ENCODE measurements at regions not wholly inside any gene's neighbourhood (a gene's known extent, or its start where the extent isn't known, plus 50 kb on each side); places are given as distances from the start of the nearest gene placed in this dataset.

GRCh38 chrX:118178450-118178849 lies 61.8 kb upstream of the KLHL13 start:
- Histone ChIP-seq H3K9ac (ENCODE audit: low read length in 3 of 3) (no peak overlapping the region), H3K4me1 (ENCODE audit: control insufficient read depth in 2 of 3, insufficient read depth in 2 of 3, low read depth in 1 of 3, low read length in 3 of 3) (no peaks in the 10 kb centered on the region), H3K36me3 (ENCODE audit: control insufficient read depth in 2 of 3, insufficient read depth in 3 of 3, low read length in 3 of 3) (no peaks in the 10 kb centered on the region), H3K27ac (ENCODE audit: low read depth in 2 of 2, low read length in 2 of 2) (peak overlapping the region in 1 of 2 donors; percentile 51), H3K9me3 (ENCODE audit: control insufficient read depth in 2 of 3, insufficient read depth in 1 of 3, low read length in 3 of 3) (no peaks in the 10 kb centered on the region), H3K27me3 (ENCODE audit: control insufficient read depth, insufficient read depth, low read length) (no peaks in the 10 kb centered on the region), H3K4me3 (ENCODE audit: low read length in 3 of 3) (no peak overlapping the region)
- FAIRE-seq (no peak), DNase-seq (no peak)
- intact Hi-C loops (cut with DNase I), result no loop called here
- no peak for TF ChIP-seq CTCF (IDR thresholded peaks at IDR 0.05; ENCODE audit: borderline replicate concordance, extremely low read depth, insufficient read depth)

- Histone ChIP-seq H3K9ac (ENCODE audit: low read length in 3 of 3) (no peak overlapping the region), H3K36me3 (ENCODE audit: control insufficient read depth in 2 of 3, insufficient read depth in 3 of 3, low read length in 3 of 3) (no peaks in the 10 kb centered on the region), H3K27ac (ENCODE audit: low read depth in 2 of 2, low read length in 2 of 2) (no peak overlapping the region), H3K4me1 (ENCODE audit: control insufficient read depth in 2 of 3, insufficient read depth in 2 of 3, low read depth in 1 of 3, low read length in 3 of 3) (no peaks in the 10 kb centered on the region), H3K9me3 (ENCODE audit: control insufficient read depth in 2 of 3, insufficient read depth in 1 of 3, low read length in 3 of 3) (no peaks in the 10 kb centered on the region), H3K27me3 (ENCODE audit: control insufficient read depth, insufficient read depth, low read length) (no peaks in the 10 kb centered on the region), H3K4me3 (ENCODE audit: low read length in 3 of 3) (no peak overlapping the region)
- DNase-seq, result no peak
- intact Hi-C loops (cut with DNase I), result no loop called here
- FAIRE-seq, result no peak
- TF ChIP-seq CTCF (IDR thresholded peaks at IDR 0.05; ENCODE audit: borderline replicate concordance, extremely low read depth, insufficient read depth), result no peak
These were observed 62.6 kb upstream of the KLHL13 start for GRCh38 chrX:118179161-118179560.

GRCh38 chrX:118179718-118180117 lies 63.1 kb upstream of the KLHL13 start:
- no peaks in the 10 kb centered on the region for H3K4me1 ChIP-seq (ENCODE audit: control insufficient read depth in 2 of 3, insufficient read depth in 2 of 3, low read depth in 1 of 3, low read length in 3 of 3)
- H3K36me3 ChIP-seq (ENCODE audit: control insufficient read depth in 2 of 3, insufficient read depth in 3 of 3, low read length in 3 of 3), result no peaks in the 10 kb centered on the region
- no peak for TF ChIP-seq CTCF (IDR thresholded peaks at IDR 0.05; ENCODE audit: borderline replicate concordance, extremely low read depth, insufficient read depth)
- H3K9ac ChIP-seq (ENCODE audit: low read length in 3 of 3), result no peak overlapping the region
- no peaks in the 10 kb centered on the region for H3K9me3 ChIP-seq (ENCODE audit: control insufficient read depth in 2 of 3, insufficient read depth in 1 of 3, low read length in 3 of 3)
- no peak for FAIRE-seq
- no peak overlapping the region for H3K27ac ChIP-seq (ENCODE audit: low read depth in 2 of 2, low read length in 2 of 2)
- no peaks in the 10 kb centered on the region for H3K27me3 ChIP-seq (ENCODE audit: control insufficient read depth, insufficient read depth, low read length)
- DNase-seq, result peak in 1 of 5 donors; percentile 19
- no peak overlapping the region for H3K4me3 ChIP-seq (ENCODE audit: low read length in 3 of 3)
- intact Hi-C loops (cut with DNase I), result no loop called here

GRCh38 chrX:118181030-118181429 lies 64.4 kb upstream of the KLHL13 start:
- no peaks in the 10 kb centered on the region for H3K27me3 ChIP-seq (ENCODE audit: control insufficient read depth, insufficient read depth, low read length)
- H3K9ac ChIP-seq (ENCODE audit: low read length in 3 of 3), result no peak overlapping the region
- no peak for TF ChIP-seq CTCF (IDR thresholded peaks at IDR 0.05; ENCODE audit: borderline replicate concordance, extremely low read depth, insufficient read depth)
- no peaks in the 10 kb centered on the region for H3K36me3 ChIP-seq (ENCODE audit: control insufficient read depth in 2 of 3, insufficient read depth in 3 of 3, low read length in 3 of 3)
- H3K9me3 ChIP-seq (ENCODE audit: control insufficient read depth in 2 of 3, insufficient read depth in 1 of 3, low read length in 3 of 3), result no peaks in the 10 kb centered on the region
- DNase-seq (no peak), FAIRE-seq (peak; percentile 46)
- intact Hi-C loops (cut with DNase I), result no loop called here
- no peaks in the 10 kb centered on the region for H3K4me1 ChIP-seq (ENCODE audit: control insufficient read depth in 2 of 3, insufficient read depth in 2 of 3, low read depth in 1 of 3, low read length in 3 of 3)
- no peak overlapping the region for H3K27ac ChIP-seq (ENCODE audit: low read depth in 2 of 2, low read length in 2 of 2)
- no peak overlapping the region for H3K4me3 ChIP-seq (ENCODE audit: low read length in 3 of 3)

All from kidney (tissue), 13 donors.